HG02759 (cell line): ENCODE measurements at regions not wholly inside any gene's neighbourhood (a gene's known extent, or its start where the extent isn't known, plus 50 kb on each side); places are given as distances from the start of the nearest gene placed in this dataset.

Experiments
- ATAC-seq: cut with Tn5 transposase; IDR thresholded peaks from one replicate; pipeline ENCODE4 v1.9.1; 2021; ENCODE audit warnings: mild to moderate bottlenecking, moderate library complexity; ENCODE audit not compliant: unreplicated experiment

DNA sequence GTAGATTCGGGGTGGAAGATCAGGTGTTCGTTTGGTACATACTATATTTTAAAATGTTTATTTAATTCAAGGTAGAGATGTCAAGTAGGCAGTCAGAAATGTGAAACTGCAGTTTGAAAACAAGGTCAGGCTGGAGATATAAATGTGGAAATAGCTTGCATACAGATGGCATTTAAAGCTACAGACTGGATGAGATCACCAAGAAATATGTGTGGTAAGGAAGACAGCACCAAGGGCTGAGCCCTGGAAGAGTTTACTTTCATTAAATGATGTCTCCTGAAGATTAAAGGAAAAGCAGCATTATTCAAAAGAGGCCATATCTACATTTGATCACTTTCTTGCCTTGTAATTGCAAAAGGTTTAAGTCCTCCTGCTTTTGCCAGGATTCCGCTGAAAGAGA is 271.3 kb downstream of the PTBP2 start:
- no peak for ATAC-seq

DNA sequence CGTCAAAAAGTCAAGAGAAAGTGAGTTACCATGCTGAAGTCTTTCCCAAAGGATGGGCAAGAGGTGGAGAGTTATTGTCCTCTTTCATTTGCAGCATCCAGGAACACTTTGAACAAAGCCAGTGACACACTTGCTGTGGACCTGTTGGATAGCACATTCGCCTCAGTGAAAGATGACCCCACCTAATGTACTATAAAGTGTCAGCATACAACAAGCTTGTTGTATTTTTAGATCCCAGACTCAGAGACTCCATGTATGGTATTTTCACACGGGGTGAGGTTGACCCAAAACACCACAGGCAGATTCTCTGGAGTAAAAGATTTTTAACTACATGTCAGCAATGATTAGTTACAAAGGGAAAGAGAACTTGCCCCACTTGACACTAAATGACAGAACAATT is 273.8 kb downstream of the PTBP2 start:
- no peak for ATAC-seq

DNA sequence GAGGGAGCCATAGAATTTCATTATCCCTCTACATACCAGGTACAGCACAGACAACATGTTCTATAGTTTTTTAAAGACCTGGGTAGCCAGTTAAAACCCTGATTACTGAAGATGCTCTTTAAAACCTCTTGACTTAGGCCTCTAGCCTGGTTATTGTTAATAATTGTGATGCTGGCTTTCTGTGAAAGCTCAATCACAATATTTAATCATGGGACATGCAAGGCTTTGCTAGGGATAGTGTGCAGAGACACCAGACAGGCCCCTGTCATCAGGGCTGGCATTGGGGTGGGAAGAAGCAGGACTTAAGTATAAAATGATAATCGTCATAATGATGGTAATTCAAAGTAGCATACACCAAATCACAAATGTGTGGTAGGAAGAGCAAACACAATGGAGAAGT is 274.4 kb downstream of the PTBP2 start:
- no peak for ATAC-seq

DNA sequence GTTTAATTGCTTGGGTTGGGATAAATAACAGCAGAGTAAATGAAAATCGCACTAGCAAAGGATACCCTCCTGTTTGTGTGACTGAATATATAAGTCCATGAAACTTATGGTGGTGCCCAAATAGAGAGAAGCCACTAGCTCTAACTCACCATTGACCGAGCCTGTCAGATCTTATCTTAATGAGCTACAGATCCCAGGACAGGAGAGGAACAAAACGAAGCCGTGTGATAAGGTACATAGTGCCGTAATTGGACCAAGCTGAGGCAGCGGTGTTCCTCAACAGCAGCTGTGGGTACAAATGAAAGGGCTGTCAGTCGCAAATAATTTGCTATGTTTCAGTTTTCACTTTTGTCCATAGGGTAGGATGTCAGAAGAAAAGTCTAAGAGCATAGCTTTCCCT is 276.1 kb downstream of the PTBP2 start:
- no peak for ATAC-seq

DNA sequence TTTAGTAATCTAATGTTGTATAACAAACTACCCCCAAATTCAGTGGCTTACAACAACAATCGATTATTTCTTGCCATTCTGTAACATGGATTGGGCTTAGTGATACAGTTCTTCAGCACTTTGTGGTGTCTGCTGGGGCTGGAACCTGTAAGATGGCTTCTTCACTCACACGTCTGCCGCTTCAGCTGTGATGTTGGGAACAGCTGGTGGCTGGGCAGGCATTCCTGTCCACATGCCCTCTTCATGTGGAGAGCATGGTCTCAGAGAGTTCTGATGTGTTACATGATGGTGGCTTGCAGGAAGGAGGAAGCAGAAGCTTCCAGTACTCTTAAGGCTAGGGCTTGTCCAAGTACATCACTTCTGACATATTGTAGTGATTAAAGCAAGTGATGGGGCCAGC is 276.9 kb downstream of the PTBP2 start:
- no peak for ATAC-seq

DNA sequence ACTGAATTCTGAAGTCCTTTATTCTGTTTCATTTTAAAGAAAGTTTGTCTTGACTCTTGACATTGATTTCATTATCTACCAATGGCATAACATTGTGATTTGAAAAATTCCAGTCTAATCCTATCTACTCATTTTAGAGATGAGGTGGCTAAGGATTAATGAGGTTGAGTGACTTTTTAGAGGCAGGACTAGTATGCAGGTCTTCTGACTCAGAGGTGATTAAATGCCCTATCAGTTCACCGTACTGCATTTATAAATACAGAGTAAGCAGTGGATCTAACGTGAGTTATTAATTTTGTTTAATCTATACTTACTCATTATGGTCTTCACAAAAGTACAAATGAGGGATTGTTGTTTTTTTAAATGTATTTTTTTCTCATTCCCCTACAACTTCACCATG is 277.6 kb downstream of the PTBP2 start:
- no peak for ATAC-seq

DNA sequence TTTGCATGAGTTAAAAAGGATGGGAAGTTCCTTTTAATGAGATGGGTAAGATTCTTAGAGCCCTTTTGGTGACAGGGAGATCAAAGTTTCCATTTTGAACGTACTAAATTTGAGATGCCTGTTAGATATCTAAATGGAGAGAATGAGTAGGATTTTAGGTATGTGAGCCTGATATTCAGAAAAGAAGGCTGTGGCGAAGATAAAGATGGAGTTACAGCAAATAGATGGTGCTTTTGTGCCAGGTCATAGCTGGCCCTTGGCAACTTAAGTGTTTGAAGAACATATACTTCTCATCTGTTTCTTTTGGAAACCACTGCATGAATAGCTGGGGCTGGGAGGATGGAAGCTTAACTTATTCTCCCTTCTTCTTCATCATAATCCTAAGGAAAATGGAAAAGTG is 282.5 kb downstream of the PTBP2 start:
- no peak for ATAC-seq

DNA sequence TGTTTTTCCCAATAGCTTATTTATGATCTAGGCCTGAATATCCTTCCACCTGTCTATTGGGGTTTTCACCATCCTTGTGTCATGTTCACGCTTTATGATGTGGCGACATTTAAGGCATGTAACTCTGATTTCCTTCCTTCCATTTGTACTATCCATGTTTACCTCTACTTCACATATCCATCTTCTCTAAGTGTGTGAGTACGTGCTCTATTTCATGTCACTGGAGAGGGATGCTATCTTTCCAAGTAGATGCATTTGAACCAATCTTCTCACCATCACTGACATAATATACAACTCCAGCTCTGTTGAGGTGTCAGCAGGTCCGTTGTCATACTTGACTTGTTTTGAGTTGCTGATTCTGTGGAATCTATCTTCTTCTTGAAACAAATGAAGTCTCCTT is 283.2 kb downstream of the PTBP2 start:
- ATAC-seq: no peak

DNA sequence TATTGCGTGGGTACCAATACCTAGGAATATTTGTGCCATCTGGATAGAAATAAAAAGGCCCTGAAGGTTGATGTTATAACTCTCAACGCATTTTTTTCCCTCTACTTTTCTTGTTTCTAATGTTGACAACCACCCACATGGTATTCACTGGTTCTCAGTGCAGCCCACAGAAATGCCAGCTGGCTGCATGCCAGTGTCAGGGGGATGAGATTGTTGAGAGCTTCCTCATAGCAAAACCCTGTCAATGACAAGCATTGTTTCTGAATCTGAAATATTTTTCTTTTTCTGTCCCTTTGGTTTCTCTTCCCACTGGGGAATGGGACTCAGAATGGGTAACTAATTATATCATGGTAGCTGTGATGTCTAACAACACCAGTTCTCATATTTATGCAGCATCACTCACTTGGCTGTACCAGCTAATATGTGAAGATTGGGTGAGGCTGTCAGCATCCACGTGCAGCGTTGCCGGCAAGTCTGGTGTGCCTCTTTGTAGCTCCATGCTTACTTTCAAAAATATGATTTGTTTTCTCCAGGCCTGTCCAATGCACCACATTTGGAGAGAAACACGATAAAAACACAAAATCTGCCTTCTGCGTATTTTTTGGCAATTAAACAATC is 284.6 kb downstream of the PTBP2 start:
- no peak for ATAC-seq

DNA sequence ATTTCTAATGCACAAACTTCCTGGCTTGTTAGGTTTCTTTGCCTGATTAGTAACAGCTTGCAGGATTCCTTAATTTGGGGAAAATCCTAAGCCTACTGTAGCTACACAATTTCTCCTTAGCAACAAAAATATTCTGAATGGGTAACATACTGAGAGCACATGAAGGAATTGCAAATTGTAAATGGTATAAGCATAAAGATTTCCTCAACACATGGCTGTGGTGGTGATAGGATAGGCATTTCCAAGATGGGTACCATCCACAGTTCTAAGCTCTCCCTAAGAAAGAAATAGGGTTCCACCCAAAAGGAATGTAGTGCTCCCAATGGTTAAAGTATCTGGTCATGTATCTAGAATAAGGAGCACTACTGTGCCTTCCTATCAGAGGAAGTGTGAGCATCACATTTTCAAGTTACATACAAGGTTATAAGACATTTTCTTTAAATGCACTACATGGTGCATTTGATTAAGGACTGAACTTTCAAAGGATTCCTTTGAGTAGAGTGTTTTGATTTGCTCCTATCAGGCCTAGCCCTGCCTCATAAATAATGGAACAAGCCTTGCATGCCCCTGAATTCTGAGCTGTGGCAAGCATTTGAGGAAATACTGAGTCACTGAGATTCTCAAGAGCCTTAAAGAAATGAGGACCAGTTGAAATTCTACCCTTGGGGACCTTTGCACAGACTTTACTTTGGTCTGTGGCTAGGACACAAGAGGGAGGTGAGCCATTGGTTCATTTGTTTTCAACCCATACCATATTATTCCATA is 286.4 kb downstream of the PTBP2 start:
- ATAC-seq: no peak

DNA sequence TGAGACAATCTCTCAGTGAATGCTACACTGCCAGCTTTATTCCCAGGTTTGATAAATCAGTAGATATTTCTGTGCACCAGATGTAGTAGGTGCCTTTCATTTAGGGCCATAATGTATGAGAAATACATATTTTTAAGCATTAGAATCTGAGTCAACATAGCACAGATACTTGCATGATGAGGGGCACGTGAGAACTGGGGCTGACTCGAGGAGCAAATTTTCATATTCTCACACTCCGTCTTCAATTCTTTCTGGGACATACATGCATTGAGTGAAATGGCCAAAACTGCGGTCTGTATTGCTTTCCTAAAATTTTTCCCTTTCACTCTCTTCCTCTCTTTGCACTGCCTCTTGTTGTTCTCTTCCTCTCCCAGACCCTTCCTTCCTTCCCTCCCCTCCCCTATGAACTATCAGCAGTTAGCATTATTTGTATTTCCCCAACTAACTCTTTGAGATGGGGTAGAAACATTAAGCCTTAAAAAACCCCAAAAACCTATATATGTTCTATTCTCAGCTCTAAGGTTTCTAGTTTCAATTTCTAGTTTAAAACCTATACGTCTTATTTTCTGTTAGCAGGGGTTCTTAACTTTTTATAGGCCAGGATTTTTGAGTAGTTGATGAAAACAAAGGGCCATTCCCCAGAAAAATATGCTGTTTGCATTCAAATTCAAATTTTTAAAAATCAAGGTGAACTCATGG is 289.1 kb downstream of the PTBP2 start:
- no peak for ATAC-seq

DNA sequence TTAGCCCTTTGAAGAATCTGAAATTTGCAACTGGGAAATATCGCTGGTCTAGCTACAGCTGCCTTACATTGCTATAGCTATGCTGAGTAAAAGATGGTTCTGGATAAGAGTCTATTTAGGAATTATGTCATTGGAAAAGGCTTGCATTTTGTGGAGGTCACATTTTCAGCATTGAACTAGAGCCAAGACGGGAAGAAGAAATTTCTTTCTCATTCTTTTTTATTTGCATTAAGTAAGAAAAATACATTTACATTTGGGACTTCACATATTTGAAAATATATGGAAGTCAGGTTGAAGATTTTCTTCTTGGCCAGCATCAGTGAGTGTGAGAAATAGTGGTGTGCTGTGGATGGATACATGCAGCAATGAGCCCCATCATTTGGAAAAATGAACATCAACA is 291.6 kb downstream of the PTBP2 start:
- no peak for ATAC-seq

DNA sequence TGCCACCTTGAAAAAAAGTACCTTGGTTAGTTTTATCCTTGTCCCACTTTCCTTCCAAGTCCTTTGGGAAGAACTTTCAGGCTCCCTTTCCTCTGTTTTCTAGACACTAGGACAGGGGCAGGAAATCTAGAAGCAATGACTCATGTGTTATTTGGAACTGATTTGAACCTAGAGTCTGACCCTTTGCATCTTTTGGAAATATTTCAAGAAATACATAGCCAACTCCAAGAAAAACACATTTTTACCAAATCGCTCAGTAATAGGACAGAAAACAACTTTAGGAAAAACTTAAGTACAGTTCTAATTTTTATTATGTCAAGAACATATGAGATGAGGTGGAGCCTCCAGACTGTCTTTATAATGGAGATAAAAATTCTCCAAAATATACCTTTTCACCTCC is 292.4 kb downstream of the PTBP2 start:
- no peak for ATAC-seq

DNA sequence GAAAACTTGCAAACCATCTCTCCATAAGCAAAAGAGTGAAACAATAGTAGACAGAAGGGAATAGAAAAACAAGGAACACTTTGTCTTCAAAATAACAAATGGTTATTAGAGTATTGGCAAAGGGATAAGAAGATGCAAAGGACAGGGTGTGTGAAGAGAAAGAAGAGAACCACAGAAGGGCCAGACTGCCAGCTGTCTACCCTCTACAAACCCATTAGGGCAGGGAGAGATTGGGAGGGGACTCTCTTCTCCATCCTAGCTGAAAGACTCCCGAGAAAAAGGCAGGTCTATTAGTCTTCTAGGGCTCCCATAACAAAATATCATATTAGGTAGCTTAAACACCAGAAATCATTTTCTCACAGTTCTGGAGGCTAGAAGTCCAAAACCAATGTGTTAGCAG is 292.8 kb downstream of the PTBP2 start:
- no peak for ATAC-seq

DNA sequence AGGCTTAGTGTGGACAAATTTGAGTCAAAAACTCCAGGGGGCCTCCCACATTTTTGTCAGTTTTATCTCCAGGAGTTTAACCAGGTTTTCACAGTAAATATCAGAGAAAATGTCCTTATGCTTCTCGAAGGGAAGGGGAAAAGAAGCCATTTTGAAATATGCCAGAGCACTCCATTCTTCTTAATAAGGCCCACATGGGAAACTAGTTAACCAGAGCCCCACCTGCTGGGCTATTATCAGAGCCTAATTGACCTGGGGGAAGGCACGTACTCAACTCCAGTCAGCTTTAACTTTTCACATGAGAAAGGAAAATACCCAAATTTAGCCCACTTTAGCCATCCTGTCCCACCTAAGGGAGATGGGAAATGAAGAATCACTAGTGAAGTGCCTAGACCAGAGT is 296.3 kb downstream of the PTBP2 start:
- ATAC-seq: no peak
